GM23338 (cell line): ENCODE measurements at regions not wholly inside any gene's neighbourhood (a gene's known extent, or its start where the extent isn't known, plus 50 kb on each side); places are given as distances from the start of the nearest gene placed in this dataset.
"Not testable (repeated sequence)": the region's sequence is repeated elsewhere in the genome, so short reads cannot be mapped to it uniquely, and the experiment has no call there.

ENCODE experiments used
- CREB1 ChIP-seq: fragments of 250-450 bp; sonication (Bioruptor Pico); IDR thresholded peaks from 2 replicates; pipeline ENCODE4 v1.5.0; 2020; ENCODE audit warnings: low read depth, mild to moderate bottlenecking, moderate library complexity
- CTCF ChIP-seq, 2 experiments: fragments of 200-600 bp in 1 of 2; sonication (generic) in 1 of 2; conservative IDR thresholded peaks; 2 replicates each; pipeline versions ENCODE4 v1.5.1 to v1.6.1; 2016 to 2017; ENCODE audit warnings: antibody characterized with exemption in 2 of 2, low read depth in 2 of 2, mild to moderate bottlenecking in 2 of 2, moderate library complexity in 1 of 2
- EZH2 ChIP-seq: fragments of 200-600 bp; sonication (generic); IDR thresholded peaks from one replicate; pipeline ENCODE4 v1.8.0; 2017; ENCODE audit warnings: antibody characterized with exemption, mild to moderate bottlenecking, low read depth; ENCODE audit not compliant: unreplicated experiment
- POLR2AphosphoS5 ChIP-seq: IDR thresholded peaks from 2 replicates; pipeline ENCODE4 v1.6.1; 2016; ENCODE audit warnings: antibody characterized with exemption, low read depth
- REST ChIP-seq: IDR thresholded peaks from one replicate; pipeline ENCODE4 v1.6.1; 2018; ENCODE audit warnings: antibody characterized with exemption; ENCODE audit not compliant: unreplicated experiment
- STAT1 ChIP-seq: IDR thresholded peaks from one replicate; pipeline ENCODE4 v1.6.1; 2016; ENCODE audit warnings: antibody characterized with exemption; ENCODE audit not compliant: unreplicated experiment
- ZNF114 ChIP-seq: fragments of 250-450 bp; sonication (Bioruptor Pico); IDR thresholded peaks from 2 replicates; pipeline ENCODE4 v1.5.0; 2020; ENCODE audit warnings: mild to moderate bottlenecking, moderate library complexity

GRCh38 chr2:90293224-90293623 is 1601.8 kb downstream of the RPIA start:
- not testable (repeated sequence) for TF ChIP-seq POLR2AphosphoS5; EZH2; CTCF (conservative IDR thresholded peaks at IDR 0.05; ENCODE audit: low read depth in 2 of 2); CREB1; STAT1; REST; ZNF114 (CRISPR knock-in tag)
